Caco-2 (cell line): ENCODE measurements at regions not wholly inside any gene's neighbourhood (a gene's known extent, or its start where the extent isn't known, plus 50 kb on each side); places are given as distances from the start of the nearest gene placed in this dataset.

Source experiments
- BruUV-seq: library from RNA; stranded (reverse); fragments of 400-500 nt; replicated peaks from 2 replicates; lab custom pipeline; 2021; lab: Mats Ljungman, UMichigan
- CTCF ChIA-PET: fragments of 300-600 bp; sonication (Branson Sonifier 250); formaldehyde crosslinking; loops from one replicate; lab custom pipeline; 2022; ENCODE audit warnings: antibody characterized with exemption; lab: Charles Lee
- POLR2A ChIA-PET: fragments of 300-600 bp; sonication (Branson Sonifier 250); formaldehyde crosslinking; loops from one replicate; lab custom pipeline; 2022; ENCODE audit warnings: antibody characterized with exemption; lab: Charles Lee
- DNase-seq, 2 experiments: peaks; one replicate each; pipeline versions ENCODE4 v3.0.0 to v3.0.0-alpha.2; 2020 to 2022
- H3K27me3 ChIP-seq: replicated peaks from 2 replicates; pipeline ENCODE4 v1.6.0; 2011; ENCODE audit warnings: low read length; ENCODE audit not compliant: control insufficient read depth, insufficient read depth
- H3K36me3 ChIP-seq: 2 replicates; pipeline ENCODE4 v1.5.1; 2011; ENCODE audit warnings: low read length; ENCODE audit not compliant: control insufficient read depth, insufficient read depth
- H3K4me1 ChIP-seq: fragments of 250-450 bp; sonication (Bioruptor Pico); 2 replicates; pipeline ENCODE4 v1.5.1; 2020; ENCODE audit warnings: mild to moderate bottlenecking
- H3K4me3 ChIP-seq: 2 replicates; pipeline ENCODE4 v1.5.1; 2011; ENCODE audit warnings: low read depth, mild to moderate bottlenecking, control low read depth, low read length
- H3K9me3 ChIP-seq: fragments of 250-450 bp; sonication (Bioruptor Pico); 2 replicates; pipeline ENCODE4 v1.5.1; 2020; ENCODE audit warnings: mild to moderate bottlenecking, moderate library complexity
- H3K27ac Mint-ChIP-seq: one replicate; pipeline ENCODE4 v1.8.0; 2022; ENCODE audit warnings: mixed read lengths; ENCODE audit not compliant: unreplicated experiment
- H3K27me3 Mint-ChIP-seq: one replicate; pipeline ENCODE4 v1.8.0; 2022; ENCODE audit warnings: mixed read lengths; ENCODE audit not compliant: insufficient read depth, unreplicated experiment
- H3K36me3 Mint-ChIP-seq: one replicate; pipeline ENCODE4 v1.8.0; 2022; ENCODE audit warnings: mild to moderate bottlenecking, mixed read lengths; ENCODE audit not compliant: insufficient read depth, unreplicated experiment
- H3K4me1 Mint-ChIP-seq: one replicate; pipeline ENCODE4 v1.8.0; 2022; ENCODE audit warnings: low read depth, mixed read lengths; ENCODE audit not compliant: unreplicated experiment
- H3K4me3 Mint-ChIP-seq: one replicate; pipeline ENCODE4 v1.8.0; 2022; ENCODE audit warnings: mild to moderate bottlenecking, moderate library complexity, mixed read lengths; ENCODE audit not compliant: unreplicated experiment
- H3K9me3 Mint-ChIP-seq: one replicate; pipeline ENCODE4 v1.8.0; 2022; ENCODE audit warnings: mixed read lengths; ENCODE audit not compliant: unreplicated experiment
- CTCF ChIP-seq, 2 experiments: fragments of 200-600 bp in 1 of 2; IDR thresholded peaks; 1 replicate in 1 of 2; 2 replicates in 1 of 2; pipeline versions ENCODE4 v1.5.1 to v1.8.0; 2011 to 2022; ENCODE audit warnings: antibody characterized with exemption in 1 of 2, control low read depth in 1 of 2, inconsistent platforms in 1 of 2, low read depth in 1 of 2, low read length in 1 of 2, mild to moderate bottlenecking in 1 of 2, moderate library complexity in 1 of 2; ENCODE audit not compliant: insufficient read depth in 1 of 2, severe bottlenecking in 1 of 2, unreplicated experiment in 1 of 2
- intact Hi-C: fragments of 100-400 bp; cut with micrococcal nuclease; formaldehyde crosslinking; loops from one replicate; pipeline ENCODE4 v1.10.0; 2022; ENCODE audit not compliant: unreplicated experiment

DNA sequence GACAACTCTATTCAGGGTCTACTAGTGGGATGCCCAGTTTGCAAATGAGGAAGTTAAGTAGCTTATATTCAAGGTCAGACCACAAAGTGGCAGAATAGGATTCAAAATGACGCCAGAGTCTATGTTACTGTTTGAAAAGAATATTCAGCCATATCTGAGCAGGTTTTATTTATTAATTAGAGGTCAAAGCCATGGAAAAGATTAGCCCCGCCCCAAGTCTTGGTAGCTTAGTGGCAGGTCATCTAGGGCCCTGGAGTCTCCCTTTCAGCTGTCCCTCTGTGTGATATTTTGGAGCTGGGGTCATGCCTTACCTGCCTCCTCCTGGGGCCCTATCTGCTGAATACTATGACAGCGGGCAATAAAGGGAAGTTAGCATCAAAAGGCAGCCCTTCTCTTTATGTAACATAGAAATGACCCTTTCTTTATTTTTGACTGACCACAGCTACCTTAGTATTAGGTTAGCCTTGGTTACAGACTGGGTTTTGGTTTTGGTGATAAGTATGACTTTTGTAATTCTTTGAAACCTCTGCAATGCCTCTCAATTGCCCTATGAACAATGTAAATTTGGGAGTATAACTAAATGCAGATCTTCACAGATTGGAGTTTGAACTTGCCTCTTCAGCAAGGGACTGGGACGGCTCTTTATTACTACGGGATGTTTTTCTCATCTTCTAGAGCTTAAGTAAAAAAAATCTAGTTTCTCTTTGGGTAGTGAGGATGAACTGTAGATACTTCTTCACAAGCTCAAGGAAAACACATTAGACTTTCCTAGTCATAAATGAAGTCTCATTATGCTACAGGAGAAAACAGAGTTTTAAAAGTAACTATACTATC is 153.0 kb upstream of the ITGA4 start:
- CTCF ChIA-PET = no interaction called here

GRCh38 chr2:181305301-181306123 is 151.7 kb upstream of the ITGA4 start:
- Mint-ChIP-seq H3K27me3 (peaks cover 4% of the 10 kb centered on the region), H3K27ac (no peak overlapping the region), H3K9me3 (no peaks in the 10 kb centered on the region), H3K4me3 (no peak overlapping the region), H3K4me1 (no peaks in the 10 kb centered on the region), H3K36me3 (no peaks in the 10 kb centered on the region)
- Histone ChIP-seq H3K9me3 (no peaks in the 10 kb centered on the region), H3K4me1 (no peaks in the 10 kb centered on the region), H3K27me3 (no peaks in the 10 kb centered on the region), H3K36me3 (no peaks in the 10 kb centered on the region), H3K4me3 (no peak overlapping the region)
- intact Hi-C loops = no loop called here
- DNase-seq = no peak
- ChIA-PET CTCF (no interaction called here), POLR2A (no interaction called here)
- BruUV-seq = no TSS peak
- TF ChIP-seq CTCF (IDR thresholded peaks at IDR 0.05; ENCODE audit: insufficient read depth in 1 of 2, low read depth in 1 of 2, low read length in 1 of 2, severe bottlenecking in 1 of 2, unreplicated experiment in 1 of 2) = no peak

More for the DNA sequence above, 153.0 kb upstream of the ITGA4 start:
- Mint-ChIP-seq H3K27me3 (peaks cover 4% of the 10 kb centered on the region), H3K9me3 (no peaks in the 10 kb centered on the region), H3K36me3 (no peaks in the 10 kb centered on the region), H3K4me3 (no peak overlapping the region), H3K27ac (no peak overlapping the region), H3K4me1 (no peaks in the 10 kb centered on the region)
- Histone ChIP-seq H3K4me1 (no peaks in the 10 kb centered on the region), H3K4me3 (no peak overlapping the region), H3K27me3 (no peaks in the 10 kb centered on the region), H3K36me3 (no peaks in the 10 kb centered on the region), H3K9me3 (no peaks in the 10 kb centered on the region)
- intact Hi-C loops = no loop called here
- no TSS peak for BruUV-seq
- TF ChIP-seq CTCF (IDR thresholded peaks at IDR 0.05; ENCODE audit: insufficient read depth in 1 of 2, low read depth in 1 of 2, low read length in 1 of 2, severe bottlenecking in 1 of 2, unreplicated experiment in 1 of 2) = no peak
- POLR2A ChIA-PET = no interaction called here
- DNase-seq = no peak

- no peaks in the 10 kb centered on the region for H3K9me3 ChIP-seq
- TF ChIP-seq CTCF (IDR thresholded peaks at IDR 0.05; ENCODE audit: insufficient read depth in 1 of 2, low read depth in 1 of 2, low read length in 1 of 2, severe bottlenecking in 1 of 2, unreplicated experiment in 1 of 2) = no peak
- Mint-ChIP-seq H3K4me3 (no peak overlapping the region), H3K36me3 (no peaks in the 10 kb centered on the region), H3K4me1 (no peaks in the 10 kb centered on the region), H3K27me3 (peaks cover 4% of the 10 kb centered on the region), H3K27ac (no peak overlapping the region), H3K9me3 (no peaks in the 10 kb centered on the region)
- no TSS peak for BruUV-seq
- intact Hi-C loops = no loop called here
- CTCF ChIA-PET = no interaction called here
- POLR2A ChIA-PET = no interaction called here
- H3K36me3 ChIP-seq = no peaks in the 10 kb centered on the region
- no peaks in the 10 kb centered on the region for H3K27me3 ChIP-seq
- no peaks in the 10 kb centered on the region for H3K4me1 ChIP-seq
- DNase-seq = no peak
- no peak overlapping the region for H3K4me3 ChIP-seq
These were observed 150.4 kb upstream of the ITGA4 start for GRCh38 chr2:181306785-181307184.
